GM18909 (cell line): ENCODE measurements at regions not wholly inside any gene's neighbourhood (a gene's known extent, or its start where the extent isn't known, plus 50 kb on each side); places are given as distances from the start of the nearest gene placed in this dataset.

Source experiments
- ATAC-seq: cut with Tn5 transposase; IDR thresholded peaks from one replicate; pipeline ENCODE4 v1.9.1; 2021; ENCODE audit warnings: mild to moderate bottlenecking; ENCODE audit not compliant: unreplicated experiment, poor library complexity

GRCh38 chr9:78927099-78927940, 630.4 kb downstream of the PSAT1 start:
- no peak for ATAC-seq

- ATAC-seq: no peak
Measured at GRCh38 chr9:78928625-78929405, 631.9 kb downstream of the PSAT1 start.

GRCh38 chr9:78930281-78930680, 633.4 kb downstream of the PSAT1 start:
- no peak for ATAC-seq

- no peak for ATAC-seq
Measured at GRCh38 chr9:78932849-78933627, 636.1 kb downstream of the PSAT1 start.

- no peak for ATAC-seq
Measured at GRCh38 chr9:78934880-78935279, 636.9 kb upstream of the TLE4 start.

GRCh38 chr9:78938821-78939220, 632.9 kb upstream of the TLE4 start:
- no peak for ATAC-seq

GRCh38 chr9:78939311-78940065, 632.3 kb upstream of the TLE4 start:
- ATAC-seq: no peak

GRCh38 chr9:78940121-78940855, 631.5 kb upstream of the TLE4 start:
- no peak for ATAC-seq

- no peak for ATAC-seq
Measured at GRCh38 chr9:78954286-78954685, 617.5 kb upstream of the TLE4 start.

GRCh38 chr9:78958892-78959291, 612.9 kb upstream of the TLE4 start:
- ATAC-seq: no peak

- ATAC-seq: no peak
Measured at GRCh38 chr9:78962156-78962555, 609.6 kb upstream of the TLE4 start.

- no peak for ATAC-seq
Measured at GRCh38 chr9:78963911-78964310, 607.9 kb upstream of the TLE4 start.

- ATAC-seq: no peak
Measured at GRCh38 chr9:78967596-78968217, 604.1 kb upstream of the TLE4 start.

GRCh38 chr9:78970375-78970774, 601.4 kb upstream of the TLE4 start:
- ATAC-seq: no peak

GRCh38 chr9:78971540-78971939, 600.2 kb upstream of the TLE4 start:
- ATAC-seq: no peak

GRCh38 chr9:78972303-78972999, 599.3 kb upstream of the TLE4 start:
- no peak for ATAC-seq

GRCh38 chr9:78973907-78974306, 597.9 kb upstream of the TLE4 start:
- ATAC-seq: no peak

GRCh38 chr9:78982849-78983248, 588.9 kb upstream of the TLE4 start:
- no peak for ATAC-seq
